ENCODE measurements at regions not wholly inside any gene's neighbourhood (a gene's known extent, or its start where the extent isn't known, plus 50 kb on each side); places are given as distances from the start of the nearest gene placed in this dataset.

DNA sequence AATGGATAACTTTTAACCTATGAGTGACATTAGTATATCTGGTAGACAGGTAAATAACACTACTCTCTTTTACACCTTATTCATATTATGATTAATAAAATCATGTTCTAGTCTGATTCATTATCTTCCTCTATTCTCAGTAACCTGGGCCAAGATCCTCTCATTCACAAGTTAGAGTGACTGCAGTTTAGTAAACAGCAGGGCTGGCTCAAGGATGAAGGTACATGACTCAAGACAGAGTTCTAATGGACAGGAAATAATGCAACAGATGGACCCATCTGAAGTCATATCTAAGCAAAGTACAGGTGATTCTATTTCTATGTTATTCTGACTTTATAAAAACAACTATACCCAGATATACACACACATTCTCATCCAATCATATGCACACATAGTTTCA is 582.5 kb upstream of the CDH18 start:
- Histone ChIP-seq H3K9me3 (no peaks in the 10 kb centered on the region), H3K4me3 (no peak overlapping the region), H3K27ac (no peak overlapping the region), H3K27me3 (no peaks in the 10 kb centered on the region), H3K36me3 (no peaks in the 10 kb centered on the region), H3K4me1 (no peaks in the 10 kb centered on the region)
- no peak for TF ChIP-seq POLR2A (IDR thresholded peaks at IDR 0.05)
- TF ChIP-seq, protein P1, sequence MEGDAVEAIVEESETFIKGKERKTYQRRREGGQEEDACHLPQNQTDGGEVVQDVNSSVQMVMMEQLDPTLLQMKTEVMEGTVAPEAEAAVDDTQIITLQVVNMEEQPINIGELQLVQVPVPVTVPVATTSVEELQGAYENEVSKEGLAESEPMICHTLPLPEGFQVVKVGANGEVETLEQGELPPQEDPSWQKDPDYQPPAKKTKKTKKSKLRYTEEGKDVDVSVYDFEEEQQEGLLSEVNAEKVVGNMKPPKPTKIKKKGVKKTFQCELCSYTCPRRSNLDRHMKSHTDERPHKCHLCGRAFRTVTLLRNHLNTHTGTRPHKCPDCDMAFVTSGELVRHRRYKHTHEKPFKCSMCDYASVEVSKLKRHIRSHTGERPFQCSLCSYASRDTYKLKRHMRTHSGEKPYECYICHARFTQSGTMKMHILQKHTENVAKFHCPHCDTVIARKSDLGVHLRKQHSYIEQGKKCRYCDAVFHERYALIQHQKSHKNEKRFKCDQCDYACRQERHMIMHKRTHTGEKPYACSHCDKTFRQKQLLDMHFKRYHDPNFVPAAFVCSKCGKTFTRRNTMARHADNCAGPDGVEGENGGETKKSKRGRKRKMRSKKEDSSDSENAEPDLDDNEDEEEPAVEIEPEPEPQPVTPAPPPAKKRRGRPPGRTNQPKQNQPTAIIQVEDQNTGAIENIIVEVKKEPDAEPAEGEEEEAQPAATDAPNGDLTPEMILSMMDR (IDR thresholded peaks at IDR 0.05 in 4 of 5, conservative IDR thresholded peaks at IDR 0.05 in 1 of 5), result no peak
- ATAC-seq (no peak), DNase-seq (no peak)
- in situ Hi-C loops (cut with MboI; ENCODE audit: low sequenced_read_pairs in 4 of 4) (no loop called here), intact Hi-C loops (cut with DNase I; ENCODE audit: low total_unique reads) (no loop called here)

DNA sequence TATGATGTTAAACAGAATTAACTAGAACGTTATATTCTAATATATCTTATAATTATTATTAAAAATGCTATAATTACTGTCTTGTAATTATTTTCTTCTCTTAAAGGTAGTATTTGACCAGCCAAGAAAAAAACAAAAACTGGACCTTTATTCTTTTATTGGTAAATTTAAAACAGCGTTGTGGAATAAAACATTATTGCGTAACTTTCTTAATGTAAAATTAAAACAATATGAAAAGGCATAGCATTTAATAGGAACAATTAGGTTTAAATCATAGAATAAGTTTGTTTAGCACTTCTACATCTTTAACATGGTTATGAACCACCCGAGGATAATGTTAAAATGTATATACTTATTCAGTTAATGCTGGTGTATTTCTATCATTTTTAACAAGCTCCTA is 574.5 kb upstream of the CDH18 start:
- no peaks in the 10 kb centered on the region for H3K27me3 ChIP-seq
- DNase-seq (no peak), ATAC-seq (no peak)
- no peaks in the 10 kb centered on the region for H3K9me3 ChIP-seq
- no peak for TF ChIP-seq POLR2A (IDR thresholded peaks at IDR 0.05)
- TF ChIP-seq, protein P1 (IDR thresholded peaks at IDR 0.05 in 4 of 5, conservative IDR thresholded peaks at IDR 0.05 in 1 of 5), result no peak
- H3K27ac ChIP-seq, result no peak overlapping the region
- intact Hi-C loops (cut with DNase I; ENCODE audit: low total_unique reads), result no loop called here
- no peaks in the 10 kb centered on the region for H3K4me1 ChIP-seq
- H3K36me3 ChIP-seq, result no peaks in the 10 kb centered on the region
- in situ Hi-C loops (cut with MboI; ENCODE audit: low sequenced_read_pairs in 4 of 4), result no loop called here
- no peak overlapping the region for H3K4me3 ChIP-seq

DNA sequence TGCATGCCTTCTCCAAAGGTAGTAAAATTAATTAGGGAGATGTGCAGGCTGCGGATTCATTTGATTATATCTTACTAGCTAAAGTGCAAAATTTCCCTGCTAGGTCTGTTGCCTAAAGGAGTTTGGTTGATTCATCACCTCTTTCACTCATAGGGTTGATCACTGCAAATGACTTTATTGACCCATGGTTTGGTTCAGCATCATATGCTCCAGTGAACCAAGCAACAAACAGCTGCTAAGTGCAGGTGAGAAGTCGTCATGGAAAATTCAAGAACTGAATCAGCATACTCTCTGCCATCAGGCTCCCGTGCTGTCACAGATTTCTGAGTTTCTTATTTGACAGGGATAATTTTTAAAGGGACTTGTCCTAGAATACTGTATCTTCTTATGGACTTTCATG is 571.8 kb upstream of the CDH18 start:
- no peak overlapping the region for H3K4me3 ChIP-seq
- ATAC-seq (no peak), DNase-seq (no peak)
- intact Hi-C loops (cut with DNase I; ENCODE audit: low total_unique reads), result no loop called here
- H3K27ac ChIP-seq, result no peak overlapping the region
- H3K4me1 ChIP-seq, result no peaks in the 10 kb centered on the region
- in situ Hi-C loops (cut with MboI; ENCODE audit: low sequenced_read_pairs in 4 of 4), result no loop called here
- H3K9me3 ChIP-seq, result no peaks in the 10 kb centered on the region
- TF ChIP-seq, protein P1 (IDR thresholded peaks at IDR 0.05 in 4 of 5, conservative IDR thresholded peaks at IDR 0.05 in 1 of 5), result no peak
- no peak for TF ChIP-seq POLR2A (IDR thresholded peaks at IDR 0.05)
- no peaks in the 10 kb centered on the region for H3K27me3 ChIP-seq
- H3K36me3 ChIP-seq, result no peaks in the 10 kb centered on the region

- Histone ChIP-seq H3K4me1 (no peaks in the 10 kb centered on the region), H3K4me3 (no peak overlapping the region), H3K36me3 (no peaks in the 10 kb centered on the region), H3K9me3 (no peaks in the 10 kb centered on the region), H3K27ac (no peak overlapping the region), H3K27me3 (no peaks in the 10 kb centered on the region)
- intact Hi-C loops (cut with DNase I; ENCODE audit: low total_unique reads), result no loop called here
- TF ChIP-seq POLR2A (IDR thresholded peaks at IDR 0.05), result no peak
- TF ChIP-seq, protein P1 (IDR thresholded peaks at IDR 0.05 in 4 of 5, conservative IDR thresholded peaks at IDR 0.05 in 1 of 5), result no peak
- ATAC-seq, result no peak
- in situ Hi-C loops (cut with MboI; ENCODE audit: low sequenced_read_pairs in 4 of 4), result no loop called here
- no peak for DNase-seq
These were observed 568.2 kb upstream of the CDH18 start for GRCh38 chr5:20556115-20556763.

GRCh38 chr5:20555034-20555433 is 567.0 kb upstream of the CDH18 start:
- in situ Hi-C loops (cut with MboI; ENCODE audit: low sequenced_read_pairs in 4 of 4), result no loop called here
- ATAC-seq (no peak), DNase-seq (no peak)
- intact Hi-C loops (cut with DNase I; ENCODE audit: low total_unique reads), result no loop called here
- H3K36me3 ChIP-seq, result no peaks in the 10 kb centered on the region
- no peak overlapping the region for H3K4me3 ChIP-seq
- no peaks in the 10 kb centered on the region for H3K4me1 ChIP-seq
- no peak overlapping the region for H3K27ac ChIP-seq
- no peak for TF ChIP-seq POLR2A (IDR thresholded peaks at IDR 0.05)
- TF ChIP-seq, protein P1 (IDR thresholded peaks at IDR 0.05 in 4 of 5, conservative IDR thresholded peaks at IDR 0.05 in 1 of 5), result no peak
- H3K27me3 ChIP-seq, result no peaks in the 10 kb centered on the region
- no peaks in the 10 kb centered on the region for H3K9me3 ChIP-seq
